Nephron progenitor cell (in vitro differentiated cells): ENCODE measurements at regions not wholly inside any gene's neighbourhood (a gene's known extent, or its start where the extent isn't known, plus 50 kb on each side); places are given as distances from the start of the nearest gene placed in this dataset.

ENCODE experiments used
- DNase-seq: peaks from one replicate; pipeline ENCODE4 v3.0.0; 2021
- H3K27ac Mint-ChIP-seq: 2 replicates; pipeline ENCODE4 v1.8.0; 2021; ENCODE audit warnings: mild to moderate bottlenecking, moderate library complexity, mixed read lengths
- H3K27me3 Mint-ChIP-seq: 2 replicates; pipeline ENCODE4 v1.8.0; 2021; ENCODE audit warnings: mild to moderate bottlenecking, low read depth, mixed read lengths; ENCODE audit not compliant: poor library complexity
- H3K36me3 Mint-ChIP-seq: 2 replicates; pipeline ENCODE4 v1.8.0; 2021; ENCODE audit warnings: low read depth, mixed read lengths
- H3K4me1 Mint-ChIP-seq: 2 replicates; pipeline ENCODE4 v1.8.0; 2021; ENCODE audit warnings: mixed read lengths
- H3K4me3 Mint-ChIP-seq: 2 replicates; pipeline ENCODE4 v1.8.0; 2021; ENCODE audit warnings: mild to moderate bottlenecking, moderate library complexity, mixed read lengths
- H3K9me3 Mint-ChIP-seq: 2 replicates; pipeline ENCODE4 v1.8.0; 2021; ENCODE audit warnings: mild to moderate bottlenecking, moderate library complexity, mixed read lengths
- CTCF ChIP-seq: fragments of 200-600 bp; sonication (generic); IDR thresholded peaks from 2 replicates; pipeline ENCODE4 v1.5.0; 2021; ENCODE audit warnings: antibody characterized with exemption

GRCh38 chr3:17979911-17980310, 237.5 kb upstream of the TBC1D5 start:
- TF ChIP-seq CTCF = no peak
- H3K4me3 Mint-ChIP-seq = no peak overlapping the region
- peaks cover 4% of the 10 kb centered on the region for H3K4me1 Mint-ChIP-seq
- H3K36me3 Mint-ChIP-seq = no peaks in the 10 kb centered on the region
- DNase-seq = no peak
- H3K9me3 Mint-ChIP-seq = no peaks in the 10 kb centered on the region
- no peaks in the 10 kb centered on the region for H3K27me3 Mint-ChIP-seq
- no peak overlapping the region for H3K27ac Mint-ChIP-seq

- Mint-ChIP-seq H3K27ac (no peak overlapping the region), H3K36me3 (no peaks in the 10 kb centered on the region), H3K27me3 (no peaks in the 10 kb centered on the region), H3K4me1 (peaks cover 4% of the 10 kb centered on the region), H3K9me3 (no peaks in the 10 kb centered on the region), H3K4me3 (no peak overlapping the region)
- no peak for DNase-seq
- TF ChIP-seq CTCF = no peak
These were observed 236.8 kb upstream of the TBC1D5 start for GRCh38 chr3:17979252-17979651.

- Mint-ChIP-seq H3K4me3 (no peak overlapping the region), H3K9me3 (no peaks in the 10 kb centered on the region), H3K36me3 (no peaks in the 10 kb centered on the region), H3K4me1 (peaks cover 32% of the 10 kb centered on the region), H3K27me3 (no peaks in the 10 kb centered on the region), H3K27ac (no peak overlapping the region)
- peak; percentile 9 for TF ChIP-seq CTCF
- DNase-seq = no peak
These were observed 231.9 kb upstream of the TBC1D5 start for GRCh38 chr3:17974206-17974841.

- DNase-seq = peak; percentile 27
- TF ChIP-seq CTCF = no peak
- Mint-ChIP-seq H3K36me3 (no peaks in the 10 kb centered on the region), H3K4me1 (peaks cover 32% of the 10 kb centered on the region), H3K4me3 (no peak overlapping the region), H3K9me3 (no peaks in the 10 kb centered on the region), H3K27me3 (no peaks in the 10 kb centered on the region), H3K27ac (peak overlapping the region; percentile 42)
These were observed 230.8 kb upstream of the TBC1D5 start for GRCh38 chr3:17972959-17973906.

GRCh38 chr3:17972476-17972875, 230.0 kb upstream of the TBC1D5 start:
- H3K4me3 Mint-ChIP-seq = no peak overlapping the region
- H3K27ac Mint-ChIP-seq = peak overlapping the region; percentile 9
- no peak for TF ChIP-seq CTCF
- no peaks in the 10 kb centered on the region for H3K27me3 Mint-ChIP-seq
- DNase-seq = no peak
- no peaks in the 10 kb centered on the region for H3K36me3 Mint-ChIP-seq
- peaks cover 38% of the 10 kb centered on the region for H3K4me1 Mint-ChIP-seq
- H3K9me3 Mint-ChIP-seq = no peaks in the 10 kb centered on the region
